ENCODE measurements at regions not wholly inside any gene's neighbourhood (a gene's known extent, or its start where the extent isn't known, plus 50 kb on each side); places are given as distances from the start of the nearest gene placed in this dataset.
"Not testable (repeated sequence)": the region's sequence is repeated elsewhere in the genome, so short reads cannot be mapped to it uniquely, and the experiment has no call there.

DNA sequence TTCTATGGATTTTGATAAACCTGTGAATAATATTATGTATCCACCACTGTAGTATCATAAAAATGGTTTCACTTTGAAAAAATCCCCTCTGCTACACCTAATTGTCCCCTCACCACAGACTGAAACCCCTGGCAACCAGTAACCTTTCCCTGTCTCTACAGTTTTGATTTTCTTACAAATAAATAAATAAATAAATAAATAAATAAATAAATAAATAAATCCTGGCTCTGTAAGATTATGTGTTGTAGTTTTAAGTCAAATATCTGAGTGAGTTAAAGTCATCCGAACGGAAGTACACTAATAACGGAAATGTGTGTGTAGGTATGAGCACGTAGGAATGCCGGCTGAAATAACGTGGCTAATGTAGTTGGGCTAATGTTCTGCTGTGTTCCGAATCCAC, 641.5 kb downstream of the GABRG1 start:
- Histone ChIP-seq H3K4me1 (ENCODE audit: insufficient read depth, low read length) (no peaks in the 10 kb centered on the region), H2AFZ (ENCODE audit: low read depth, low read length) (no peak overlapping the region), H3K27me3 (ENCODE audit: insufficient read depth, low read length) (no peaks in the 10 kb centered on the region), H3K4me3 (ENCODE audit: low read length) (no peak overlapping the region), H3K9me3 (ENCODE audit: low read length) (no peaks in the 10 kb centered on the region), H3K36me3 (ENCODE audit: insufficient read depth, low read length) (no peaks in the 10 kb centered on the region)

DNA sequence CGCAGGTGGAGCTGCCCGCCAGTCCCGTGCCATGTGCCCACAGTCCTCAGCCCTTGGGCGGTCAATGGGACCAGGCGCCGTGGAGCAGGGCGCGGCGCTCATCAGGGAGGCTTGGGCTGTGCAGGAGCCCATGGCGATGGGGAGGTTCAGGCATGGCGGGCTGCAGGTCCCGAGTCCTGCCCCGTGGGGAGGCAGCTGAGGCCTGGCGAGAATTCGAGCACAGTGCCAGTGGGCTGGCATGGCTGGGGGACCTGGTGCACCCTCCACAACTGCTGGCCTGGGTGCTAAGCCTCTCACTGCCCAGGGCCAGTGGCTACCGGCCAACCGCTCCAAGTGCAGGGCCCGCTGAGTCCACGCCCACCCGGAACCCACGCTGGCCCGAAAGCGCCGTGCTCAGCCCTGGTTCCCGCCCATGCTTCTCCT, 646.5 kb downstream of the GABRG1 start:
- Histone ChIP-seq H3K27me3 (ENCODE audit: insufficient read depth, low read length) (no peaks in the 10 kb centered on the region), H3K4me3 (ENCODE audit: low read length) (no peak overlapping the region), H3K4me1 (ENCODE audit: insufficient read depth, low read length) (no peaks in the 10 kb centered on the region), H3K9me3 (ENCODE audit: low read length) (no peaks in the 10 kb centered on the region), H3K36me3 (ENCODE audit: insufficient read depth, low read length) (no peaks in the 10 kb centered on the region), H2AFZ (ENCODE audit: low read depth, low read length) (no peak overlapping the region)

DNA sequence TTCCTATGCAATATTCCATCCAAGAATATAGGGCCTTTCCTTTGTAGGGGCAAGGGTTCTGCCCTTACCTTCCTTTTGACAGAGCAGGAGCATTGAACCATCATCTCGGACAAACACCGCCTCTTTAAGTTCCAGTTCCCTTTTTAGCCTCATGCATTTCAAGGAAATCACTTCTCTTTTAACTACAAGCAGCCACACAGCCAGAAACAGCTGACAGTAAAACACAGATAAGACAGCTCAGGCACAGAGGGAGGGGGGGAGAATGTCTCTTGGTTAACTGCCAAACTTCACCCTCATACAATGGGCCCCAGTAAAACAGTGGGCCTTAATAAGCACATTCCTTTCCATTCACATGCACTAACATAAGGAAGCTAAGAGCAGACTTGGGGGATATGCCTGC, 648.3 kb downstream of the GABRG1 start:
- H2AFZ ChIP-seq (ENCODE audit: low read depth, low read length) = no peak overlapping the region
- no peaks in the 10 kb centered on the region for H3K4me1 ChIP-seq (ENCODE audit: insufficient read depth, low read length)
- H3K4me3 ChIP-seq (ENCODE audit: low read length) = no peak overlapping the region
- H3K9me3 ChIP-seq (ENCODE audit: low read length) = no peaks in the 10 kb centered on the region
- H3K36me3 ChIP-seq (ENCODE audit: insufficient read depth, low read length) = no peaks in the 10 kb centered on the region
- H3K27me3 ChIP-seq (ENCODE audit: insufficient read depth, low read length) = no peaks in the 10 kb centered on the region

DNA sequence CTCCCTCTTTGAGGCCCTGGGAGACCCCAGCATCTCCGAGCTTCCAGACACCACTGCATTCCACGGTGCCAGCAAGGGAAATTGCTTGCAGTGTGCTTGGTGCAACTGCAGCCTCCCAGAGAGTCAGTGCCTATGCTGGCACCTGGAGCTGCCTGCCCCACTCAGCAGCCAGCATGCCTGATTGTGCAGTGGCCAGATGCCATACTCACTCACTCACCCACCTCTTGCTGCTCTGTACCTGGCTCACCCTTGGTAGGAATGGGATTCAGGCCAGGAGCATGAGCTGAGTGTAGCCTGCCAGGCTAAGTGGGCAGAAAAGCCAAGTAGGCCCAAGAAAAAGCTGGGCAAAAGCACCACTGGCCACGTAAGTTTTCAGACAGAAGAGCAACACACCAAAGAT, 651.4 kb downstream of the GABRG1 start:
- Histone ChIP-seq H3K4me1 (ENCODE audit: insufficient read depth, low read length) (no peaks in the 10 kb centered on the region), H2AFZ (ENCODE audit: low read depth, low read length) (no peak overlapping the region), H3K27me3 (ENCODE audit: insufficient read depth, low read length) (no peaks in the 10 kb centered on the region), H3K9me3 (ENCODE audit: low read length) (no peaks in the 10 kb centered on the region), H3K36me3 (ENCODE audit: insufficient read depth, low read length) (no peaks in the 10 kb centered on the region), H3K4me3 (ENCODE audit: low read length) (no peak overlapping the region)

DNA sequence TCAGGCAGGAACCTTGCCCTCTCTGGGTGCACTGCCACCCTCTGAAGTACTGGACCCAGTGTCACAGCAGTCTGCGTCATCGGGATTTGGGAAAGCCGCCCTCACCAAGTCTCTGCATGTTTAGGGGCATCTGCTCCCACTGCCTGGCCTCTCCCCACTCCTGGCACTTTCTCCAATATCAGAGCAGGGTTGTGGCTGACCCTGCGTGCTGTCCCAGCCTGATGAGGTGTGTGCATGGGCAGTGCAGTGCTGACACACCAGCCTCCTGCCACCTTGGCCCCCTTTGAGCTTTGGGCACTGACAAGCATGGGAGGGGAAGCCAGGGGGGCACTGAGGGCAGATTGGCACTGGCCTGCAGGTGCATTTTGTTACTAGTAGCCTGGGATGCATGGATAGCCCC, 652.5 kb downstream of the GABRG1 start:
- Histone ChIP-seq H3K4me1 (ENCODE audit: insufficient read depth, low read length) (no peaks in the 10 kb centered on the region), H3K9me3 (ENCODE audit: low read length) (no peaks in the 10 kb centered on the region), H3K4me3 (ENCODE audit: low read length) (no peak overlapping the region), H3K36me3 (ENCODE audit: insufficient read depth, low read length) (no peaks in the 10 kb centered on the region), H2AFZ (ENCODE audit: low read depth, low read length) (no peak overlapping the region), H3K27me3 (ENCODE audit: insufficient read depth, low read length) (no peaks in the 10 kb centered on the region)

DNA sequence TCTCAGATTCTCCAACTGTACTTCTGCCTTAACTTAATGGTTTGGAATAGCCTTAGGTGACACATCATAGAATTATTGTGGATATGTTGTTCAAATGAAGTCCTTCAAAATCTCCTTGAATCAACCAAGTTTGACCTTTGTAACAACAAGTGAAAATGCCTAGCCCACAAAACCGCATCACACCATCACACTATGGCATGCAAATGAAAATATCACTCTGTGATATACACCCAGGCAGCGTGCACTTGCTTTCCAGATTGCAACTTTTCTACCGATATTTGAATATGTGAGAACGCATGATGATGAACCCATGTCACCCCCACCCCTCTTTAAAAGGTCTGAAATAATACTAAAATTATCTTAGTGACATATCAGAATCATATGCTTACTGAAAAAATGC, 656.7 kb downstream of the GABRG1 start:
- H3K36me3 ChIP-seq (ENCODE audit: insufficient read depth, low read length) = no peaks in the 10 kb centered on the region
- H2AFZ ChIP-seq (ENCODE audit: low read depth, low read length) = no peak overlapping the region
- H3K27me3 ChIP-seq (ENCODE audit: insufficient read depth, low read length) = no peaks in the 10 kb centered on the region
- H3K4me1 ChIP-seq (ENCODE audit: insufficient read depth, low read length) = no peaks in the 10 kb centered on the region
- H3K9me3 ChIP-seq (ENCODE audit: low read length) = no peaks in the 10 kb centered on the region
- H3K4me3 ChIP-seq (ENCODE audit: low read length) = no peak overlapping the region

DNA sequence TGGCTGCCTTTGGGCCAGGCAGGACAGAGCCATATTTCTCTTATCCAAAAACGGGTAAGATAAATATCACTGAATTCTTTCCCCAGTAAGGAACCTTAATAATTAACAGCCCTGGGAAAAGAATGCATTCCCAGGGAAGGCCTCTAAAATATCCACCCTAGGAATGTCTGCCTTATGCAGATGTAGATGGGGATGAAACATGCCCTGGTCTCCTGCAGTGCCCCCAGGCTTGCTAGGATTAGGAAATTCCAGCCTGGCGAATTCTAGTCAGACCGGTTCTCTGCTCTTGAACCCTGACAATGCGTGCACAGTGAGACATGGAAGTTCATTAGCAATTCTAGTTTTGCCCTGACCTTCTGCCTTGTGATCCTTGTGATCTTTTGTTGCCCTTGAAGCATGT, 663.7 kb downstream of the GABRG1 start:
- H3K36me3 ChIP-seq (ENCODE audit: insufficient read depth, low read length); H2AFZ ChIP-seq (ENCODE audit: low read depth, low read length); H3K27me3 ChIP-seq (ENCODE audit: insufficient read depth, low read length); H3K9me3 ChIP-seq (ENCODE audit: low read length); H3K4me3 ChIP-seq (ENCODE audit: low read length); H3K4me1 ChIP-seq (ENCODE audit: insufficient read depth, low read length): not testable (repeated sequence)

DNA sequence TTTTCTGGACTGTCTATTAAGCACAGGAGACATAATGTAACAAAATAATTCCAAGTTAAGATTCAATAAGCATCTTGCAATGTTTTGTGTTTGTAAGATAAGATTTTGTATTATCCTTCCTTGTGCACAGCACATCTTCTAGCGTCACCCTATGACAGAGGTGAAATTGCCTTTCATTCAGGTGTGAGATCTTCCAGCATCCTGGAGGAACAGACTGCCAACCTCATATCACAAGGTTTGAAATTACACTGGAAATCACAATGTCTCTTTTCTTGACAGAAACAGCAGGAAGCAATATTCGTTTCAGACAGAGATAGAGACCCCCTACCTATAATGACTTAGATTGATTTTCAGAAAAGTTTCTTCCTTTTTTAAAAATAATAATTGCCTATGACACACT, 668.6 kb downstream of the GABRG1 start:
- Histone ChIP-seq H3K4me3 (ENCODE audit: low read length) (no peak overlapping the region), H3K27me3 (ENCODE audit: insufficient read depth, low read length) (no peaks in the 10 kb centered on the region), H3K9me3 (ENCODE audit: low read length) (no peaks in the 10 kb centered on the region), H3K4me1 (ENCODE audit: insufficient read depth, low read length) (no peaks in the 10 kb centered on the region), H3K36me3 (ENCODE audit: insufficient read depth, low read length) (no peaks in the 10 kb centered on the region), H2AFZ (ENCODE audit: low read depth, low read length) (no peak overlapping the region)

DNA sequence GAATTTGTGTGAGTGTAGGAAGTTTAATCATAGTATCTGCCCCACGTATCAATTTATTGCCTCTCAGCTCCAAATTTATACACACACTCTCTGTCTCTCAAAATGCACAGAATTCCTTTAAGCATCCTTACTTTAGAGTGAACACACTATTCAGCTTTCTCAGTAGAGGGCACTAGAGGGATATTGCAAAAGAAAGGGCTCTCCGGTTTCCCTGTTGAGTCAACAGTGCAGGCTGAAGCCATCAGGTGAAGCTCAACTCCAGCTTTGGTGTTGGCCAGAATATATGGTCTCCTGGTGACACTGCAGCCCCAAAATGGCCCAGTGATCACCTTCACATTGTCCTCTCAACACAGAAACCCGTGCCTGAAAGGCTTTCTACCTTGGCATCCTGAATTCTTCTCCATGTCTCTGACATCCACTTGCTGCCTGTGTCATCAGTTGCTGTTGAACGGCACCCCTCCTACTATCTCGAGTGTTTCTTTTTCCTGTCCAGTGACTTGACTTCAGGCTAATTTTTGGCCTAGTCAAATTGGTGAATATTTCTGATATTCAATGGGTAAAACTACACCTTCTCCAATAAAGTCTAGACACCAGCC, 670.5 kb downstream of the GABRG1 start:
- H3K9me3 ChIP-seq (ENCODE audit: low read length) = no peaks in the 10 kb centered on the region
- H3K4me1 ChIP-seq (ENCODE audit: insufficient read depth, low read length) = no peaks in the 10 kb centered on the region
- no peaks in the 10 kb centered on the region for H3K27me3 ChIP-seq (ENCODE audit: insufficient read depth, low read length)
- H2AFZ ChIP-seq (ENCODE audit: low read depth, low read length) = no peak overlapping the region
- H3K4me3 ChIP-seq (ENCODE audit: low read length) = no peak overlapping the region
- H3K36me3 ChIP-seq (ENCODE audit: insufficient read depth, low read length) = no peaks in the 10 kb centered on the region

DNA sequence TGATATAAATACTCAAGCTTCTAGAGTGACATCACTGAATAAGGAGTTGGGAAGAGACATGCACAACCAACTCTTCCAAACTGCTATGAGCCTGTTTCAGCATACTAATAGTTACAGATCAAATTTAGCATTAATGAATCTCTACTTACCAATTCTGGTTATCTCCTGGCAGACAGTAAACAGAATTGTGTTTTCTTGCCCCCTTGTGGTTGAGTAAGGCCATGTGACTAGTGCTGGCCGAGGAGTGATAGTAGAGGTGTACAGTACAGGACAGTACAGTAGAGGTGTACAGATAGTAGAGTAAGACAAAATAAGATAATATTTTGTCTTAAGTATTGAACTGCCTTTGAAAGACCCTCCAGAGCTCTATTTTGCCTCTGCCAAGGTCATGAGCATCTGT, 681.4 kb downstream of the GABRG1 start:
- no peaks in the 10 kb centered on the region for H3K27me3 ChIP-seq (ENCODE audit: insufficient read depth, low read length)
- H3K9me3 ChIP-seq (ENCODE audit: low read length) = no peaks in the 10 kb centered on the region
- H3K4me3 ChIP-seq (ENCODE audit: low read length) = no peak overlapping the region
- no peak overlapping the region for H2AFZ ChIP-seq (ENCODE audit: low read depth, low read length)
- H3K4me1 ChIP-seq (ENCODE audit: insufficient read depth, low read length) = no peaks in the 10 kb centered on the region
- no peaks in the 10 kb centered on the region for H3K36me3 ChIP-seq (ENCODE audit: insufficient read depth, low read length)

DNA sequence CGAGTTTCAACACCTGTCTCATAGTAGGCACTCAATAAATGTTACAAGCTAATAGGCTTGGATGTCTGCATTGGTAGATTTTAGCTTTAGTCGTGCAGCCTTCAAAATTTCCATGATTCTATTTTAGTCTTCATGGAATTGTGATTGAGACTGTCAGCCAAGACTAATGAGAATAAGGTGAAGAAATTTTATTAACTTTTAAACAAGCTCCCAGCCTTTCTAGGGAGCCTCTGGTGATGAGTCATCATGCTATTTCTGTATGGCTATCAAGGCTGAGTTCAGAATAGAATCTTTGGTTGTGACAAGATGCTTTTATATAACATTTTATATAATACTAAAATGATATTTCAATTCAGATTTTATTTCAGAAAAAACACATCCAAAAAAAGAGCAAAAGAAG, 685.8 kb downstream of the GABRG1 start:
- no peak overlapping the region for H3K4me3 ChIP-seq (ENCODE audit: low read length)
- no peaks in the 10 kb centered on the region for H3K4me1 ChIP-seq (ENCODE audit: insufficient read depth, low read length)
- no peaks in the 10 kb centered on the region for H3K9me3 ChIP-seq (ENCODE audit: low read length)
- no peaks in the 10 kb centered on the region for H3K36me3 ChIP-seq (ENCODE audit: insufficient read depth, low read length)
- H3K27me3 ChIP-seq (ENCODE audit: insufficient read depth, low read length) = no peaks in the 10 kb centered on the region
- no peak overlapping the region for H2AFZ ChIP-seq (ENCODE audit: low read depth, low read length)

DNA sequence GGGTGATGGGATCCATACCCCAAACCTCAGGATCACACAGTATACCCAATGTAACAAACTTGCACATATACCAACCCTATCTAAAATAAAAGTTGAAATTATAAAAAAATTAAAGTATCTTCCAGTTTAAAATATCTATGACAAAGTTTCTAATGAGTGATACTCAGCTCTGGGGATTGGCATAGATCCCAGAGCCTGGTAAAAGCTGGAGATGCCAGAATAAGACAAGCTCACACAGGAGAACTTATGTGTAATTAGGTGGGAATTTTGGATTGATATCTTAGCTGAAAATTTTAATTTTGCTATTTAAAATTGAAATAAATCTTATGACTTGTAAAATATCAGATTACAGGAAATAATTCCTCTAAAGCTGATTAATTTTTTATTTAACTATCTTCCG, 686.5 kb downstream of the GABRG1 start:
- Histone ChIP-seq H3K4me3 (ENCODE audit: low read length) (no peak overlapping the region), H3K27me3 (ENCODE audit: insufficient read depth, low read length) (no peaks in the 10 kb centered on the region), H3K36me3 (ENCODE audit: insufficient read depth, low read length) (no peaks in the 10 kb centered on the region), H3K9me3 (ENCODE audit: low read length) (no peaks in the 10 kb centered on the region), H3K4me1 (ENCODE audit: insufficient read depth, low read length) (no peaks in the 10 kb centered on the region), H2AFZ (ENCODE audit: low read depth, low read length) (no peak overlapping the region)

DNA sequence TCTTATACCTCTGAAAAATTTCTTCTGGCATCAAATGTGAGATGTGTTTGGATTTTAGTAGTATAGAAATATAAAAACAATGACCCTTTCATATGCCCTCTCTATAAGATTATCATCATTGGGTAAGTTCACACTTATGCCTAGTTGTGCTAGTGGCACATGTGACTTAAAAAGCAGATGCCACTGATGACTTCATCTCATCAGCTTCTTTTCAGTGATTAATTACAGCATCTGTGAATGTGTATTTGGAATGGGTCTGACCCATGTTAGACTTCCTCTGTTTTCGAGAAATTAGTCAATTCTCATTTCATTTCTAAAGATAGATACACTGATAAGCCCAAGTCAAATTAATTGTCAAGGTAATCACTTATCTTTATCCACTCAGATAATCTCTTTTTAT, 698.7 kb downstream of the GABRG1 start:
- no peak overlapping the region for H2AFZ ChIP-seq (ENCODE audit: low read depth, low read length)
- H3K36me3 ChIP-seq (ENCODE audit: insufficient read depth, low read length) = no peaks in the 10 kb centered on the region
- H3K4me1 ChIP-seq (ENCODE audit: insufficient read depth, low read length) = no peaks in the 10 kb centered on the region
- H3K4me3 ChIP-seq (ENCODE audit: low read length) = no peak overlapping the region
- H3K9me3 ChIP-seq (ENCODE audit: low read length) = no peaks in the 10 kb centered on the region
- H3K27me3 ChIP-seq (ENCODE audit: insufficient read depth, low read length) = no peaks in the 10 kb centered on the region

DNA sequence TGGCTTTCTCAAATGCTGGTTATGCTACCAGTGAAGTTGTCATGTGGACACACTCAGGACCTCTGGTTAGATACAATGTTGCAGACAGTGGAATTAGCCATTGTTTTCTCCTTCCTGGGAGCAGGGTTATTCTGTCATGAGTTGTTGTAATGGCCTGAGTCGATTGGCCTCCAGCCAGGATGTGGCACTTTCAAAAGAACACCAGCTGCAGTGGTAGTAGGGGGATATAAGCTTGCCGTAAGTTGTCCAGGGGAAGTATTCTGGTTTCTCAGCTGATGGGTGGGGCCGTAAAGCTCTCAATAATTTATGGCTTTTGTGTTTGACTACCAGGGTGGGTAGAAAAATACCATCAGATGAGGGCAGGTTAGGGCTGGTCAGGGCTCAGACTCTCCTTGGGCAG, 697.5 kb upstream of the GNPDA2 start:
- Histone ChIP-seq H3K9me3 (ENCODE audit: low read length) (no peaks in the 10 kb centered on the region), H2AFZ (ENCODE audit: low read depth, low read length) (no peak overlapping the region), H3K4me1 (ENCODE audit: insufficient read depth, low read length) (no peaks in the 10 kb centered on the region), H3K4me3 (ENCODE audit: low read length) (no peak overlapping the region), H3K36me3 (ENCODE audit: insufficient read depth, low read length) (no peaks in the 10 kb centered on the region), H3K27me3 (ENCODE audit: insufficient read depth, low read length) (no peaks in the 10 kb centered on the region)
